HG03097 (cell line): ENCODE measurements at regions not wholly inside any gene's neighbourhood (a gene's known extent, or its start where the extent isn't known, plus 50 kb on each side); places are given as distances from the start of the nearest gene placed in this dataset.
"Not testable (repeated sequence)": the region's sequence is repeated elsewhere in the genome, so short reads cannot be mapped to it uniquely, and the experiment has no call there.

Experiments used
- ATAC-seq: cut with Tn5 transposase; IDR thresholded peaks from one replicate; pipeline ENCODE4 v1.9.1; 2021; ENCODE audit not compliant: unreplicated experiment, low FRiP score

DNA sequence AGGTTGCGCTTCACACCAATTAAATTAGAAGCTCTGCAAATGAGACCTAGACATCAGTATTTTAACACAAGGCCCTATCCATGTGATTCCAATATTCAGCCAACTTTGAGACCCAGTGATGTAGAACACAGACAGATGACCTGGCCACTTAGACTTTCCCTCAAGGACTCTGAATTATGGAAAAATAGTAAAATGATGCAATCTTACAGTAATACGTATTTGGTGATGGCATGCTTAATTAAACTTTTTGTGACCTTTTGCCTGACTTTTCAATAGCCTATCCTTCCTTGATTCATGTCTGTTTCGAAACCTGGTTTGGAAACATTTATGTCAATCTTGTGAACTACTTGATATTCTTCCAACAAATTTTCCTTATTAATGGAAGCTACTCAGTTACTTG lies 521.2 kb downstream of the KCNA4 start:
- no peak for ATAC-seq

DNA sequence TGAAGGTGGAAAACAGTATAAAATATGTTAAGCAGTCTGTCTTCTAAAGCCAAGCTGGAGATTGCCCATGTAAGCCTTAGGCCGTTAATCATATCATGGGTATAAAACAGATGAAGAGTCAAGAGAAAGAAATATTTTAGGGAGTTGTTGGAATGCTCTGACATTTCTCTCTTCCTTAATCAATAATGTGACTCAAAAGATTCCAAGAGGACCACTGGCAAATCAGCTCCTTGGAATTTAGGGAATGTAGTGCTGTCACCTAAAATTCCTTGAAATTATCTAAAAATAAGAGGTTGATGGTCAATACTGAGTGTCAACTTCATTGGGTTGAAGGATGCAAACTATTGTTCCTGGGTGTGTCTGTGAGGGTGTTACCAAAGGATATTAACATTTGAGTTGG lies 525.9 kb downstream of the KCNA4 start:
- ATAC-seq = no peak

DNA sequence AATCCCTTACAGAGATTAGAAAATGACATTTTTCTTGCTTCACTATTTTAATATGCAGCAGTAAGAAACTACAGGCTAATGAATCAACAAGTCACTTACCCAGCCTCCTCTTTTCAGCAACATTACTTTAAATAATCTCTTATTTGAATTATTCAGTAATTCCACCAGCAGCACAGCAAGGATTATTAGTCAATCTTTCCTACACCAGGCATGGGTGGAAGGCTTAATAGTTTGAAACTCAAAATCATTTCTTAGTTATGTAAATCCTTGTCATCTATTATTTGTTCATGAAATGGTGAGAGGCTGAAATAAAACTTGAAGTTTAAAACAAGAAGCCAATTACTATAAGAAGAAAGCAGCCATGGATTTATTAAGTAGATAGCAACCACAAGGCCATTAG lies 530.5 kb downstream of the KCNA4 start:
- ATAC-seq = no peak

DNA sequence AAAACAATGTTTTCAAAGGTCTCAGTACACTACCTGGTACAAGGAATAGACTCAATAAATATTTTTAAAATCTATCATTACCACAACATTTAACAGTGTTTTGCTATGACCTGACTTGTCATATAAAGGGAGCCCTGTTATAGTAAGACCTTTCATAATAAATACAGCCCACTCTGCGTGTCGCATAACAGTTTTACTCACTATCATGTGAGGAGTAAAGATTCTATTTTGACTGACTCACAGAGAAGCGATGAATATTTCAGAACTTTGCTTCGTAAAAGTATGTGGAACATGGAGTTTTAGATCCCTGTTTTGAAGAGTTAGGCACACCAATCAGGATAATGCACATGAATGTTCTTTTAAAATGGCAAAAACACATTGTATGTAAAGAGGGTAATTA lies 531.2 kb downstream of the KCNA4 start:
- ATAC-seq = no peak

DNA sequence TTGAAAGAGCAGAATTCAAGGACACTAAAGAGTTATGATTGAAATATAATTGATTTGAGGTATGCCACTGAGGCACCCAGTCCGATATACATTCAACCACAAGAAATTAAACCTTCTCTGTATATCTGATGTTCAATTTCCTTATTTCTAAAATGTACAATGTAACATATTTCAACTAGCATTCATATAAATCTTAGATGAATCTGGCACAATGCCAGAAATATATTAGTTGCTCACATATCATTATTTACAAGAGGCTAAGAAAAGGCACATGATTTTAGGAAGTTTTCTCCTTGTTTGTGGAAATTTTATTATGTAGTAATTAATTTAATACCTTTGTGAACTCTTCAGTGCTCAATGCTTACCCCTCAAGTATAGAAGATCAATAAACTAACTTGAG lies 532.3 kb downstream of the KCNA4 start:
- no peak for ATAC-seq

DNA sequence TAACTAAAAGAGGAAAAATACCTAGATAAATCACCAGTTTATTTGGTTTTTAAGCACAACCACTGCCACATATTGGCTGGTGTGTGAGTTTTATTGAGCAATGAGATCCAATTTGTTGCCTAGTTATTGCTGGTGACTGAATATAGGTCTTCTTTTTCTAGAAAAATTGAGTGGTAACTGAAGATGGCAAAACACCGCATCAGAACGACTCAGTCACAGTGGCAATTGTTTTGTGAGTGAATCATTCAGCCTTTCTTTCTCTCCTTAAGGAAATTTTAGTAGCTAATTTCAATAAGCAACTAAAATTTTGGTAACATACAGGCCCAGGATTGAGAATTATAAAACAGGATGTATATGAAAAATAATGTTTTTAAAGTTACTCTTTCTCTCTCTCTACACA lies 533.0 kb downstream of the KCNA4 start:
- ATAC-seq = no peak

DNA sequence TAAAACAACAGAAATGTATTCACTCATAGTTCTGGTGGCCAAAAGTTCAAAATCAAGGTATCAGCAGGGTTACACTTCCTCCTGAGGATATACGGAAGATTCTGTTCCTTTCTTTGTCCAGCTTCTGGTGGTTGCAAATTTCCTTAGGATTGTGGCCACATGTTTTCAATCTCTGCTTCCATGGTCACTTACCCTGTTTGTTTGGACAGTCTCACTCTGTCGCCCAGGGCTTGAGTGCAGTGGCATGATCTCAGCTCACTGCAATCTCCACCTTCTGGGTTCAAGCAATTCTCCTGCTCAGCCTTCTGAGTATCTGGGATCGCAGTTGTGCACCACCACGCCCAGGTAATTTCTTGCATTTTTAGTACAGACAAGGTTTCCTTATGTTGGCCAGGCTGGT lies 534.3 kb downstream of the KCNA4 start:
- no peak for ATAC-seq

DNA sequence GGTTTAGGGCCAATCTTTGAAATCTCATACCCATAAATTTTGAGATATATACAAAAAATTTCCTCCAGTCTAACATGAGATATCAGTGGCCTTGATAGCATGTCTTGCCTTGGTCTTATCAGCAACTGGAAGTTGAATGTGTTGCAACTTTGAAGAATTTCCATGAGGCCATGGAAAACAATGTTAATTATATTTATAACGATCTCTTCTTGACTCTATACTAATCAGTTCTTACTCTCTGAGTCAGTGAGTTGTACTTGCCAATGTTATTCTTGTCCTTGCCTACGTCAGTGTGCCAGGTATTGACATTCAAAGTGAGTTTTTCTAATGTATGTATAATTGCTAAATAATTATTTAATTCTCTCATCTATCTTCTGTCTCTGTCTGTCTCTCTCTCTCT lies 535.1 kb downstream of the KCNA4 start:
- no peak for ATAC-seq

DNA sequence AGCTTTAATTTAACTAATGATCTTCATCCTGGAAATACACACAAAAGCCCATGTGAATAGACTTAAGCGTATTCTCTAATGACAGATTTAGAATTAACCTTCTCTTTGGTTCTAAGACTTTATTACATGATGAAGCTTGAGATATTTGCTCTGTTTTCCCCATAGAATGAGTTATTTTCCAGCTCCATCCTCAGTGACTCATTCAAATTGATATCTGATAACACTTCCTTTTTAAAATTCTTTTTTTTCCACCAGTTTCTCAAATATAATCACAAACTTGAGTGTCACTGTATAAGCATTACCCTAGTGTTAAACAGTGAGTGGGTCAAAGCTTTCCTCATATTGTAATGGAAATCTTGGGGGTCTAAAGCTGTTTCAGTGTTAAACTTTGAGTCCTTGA lies 535.8 kb downstream of the KCNA4 start:
- no peak for ATAC-seq

DNA sequence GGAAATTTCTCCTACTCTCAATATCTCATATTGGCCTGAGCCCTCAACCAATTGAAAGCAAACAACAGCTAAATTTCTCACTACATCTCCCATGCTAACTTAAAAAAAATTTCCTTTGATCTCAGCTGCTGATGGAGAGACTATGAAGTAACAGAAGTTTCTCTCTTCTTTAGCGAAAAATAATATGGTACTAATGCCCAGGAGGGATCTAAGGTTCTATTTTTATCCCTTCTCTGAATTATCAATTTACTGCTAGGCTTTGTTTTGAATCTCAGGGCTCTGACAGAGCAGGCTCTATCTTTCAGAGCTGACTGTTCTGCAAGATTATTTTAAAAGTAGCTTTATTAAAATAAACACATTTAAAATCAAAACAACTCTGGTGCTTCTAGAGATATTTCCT lies 558.6 kb downstream of the KCNA4 start:
- ATAC-seq = no peak

DNA sequence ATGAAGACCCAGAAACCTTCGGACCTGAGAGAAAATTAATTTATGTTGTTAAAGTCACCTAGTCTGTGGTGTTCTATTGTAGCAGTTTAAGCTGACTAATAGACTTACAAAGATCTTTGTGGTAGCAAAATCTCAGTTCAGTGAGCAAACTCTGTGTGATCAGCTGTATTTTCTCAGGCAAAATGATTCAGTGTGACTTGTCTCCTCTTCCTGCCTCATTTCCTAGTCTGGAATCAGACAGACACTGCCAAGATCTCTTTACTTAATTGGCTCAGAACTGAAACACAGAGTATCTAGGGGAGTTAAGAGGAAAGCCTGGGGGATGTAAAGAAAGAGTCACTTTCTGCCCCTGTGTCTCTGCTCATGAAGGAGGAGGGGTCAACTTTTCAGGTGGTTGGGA lies 564.7 kb downstream of the KCNA4 start:
- ATAC-seq = no peak

DNA sequence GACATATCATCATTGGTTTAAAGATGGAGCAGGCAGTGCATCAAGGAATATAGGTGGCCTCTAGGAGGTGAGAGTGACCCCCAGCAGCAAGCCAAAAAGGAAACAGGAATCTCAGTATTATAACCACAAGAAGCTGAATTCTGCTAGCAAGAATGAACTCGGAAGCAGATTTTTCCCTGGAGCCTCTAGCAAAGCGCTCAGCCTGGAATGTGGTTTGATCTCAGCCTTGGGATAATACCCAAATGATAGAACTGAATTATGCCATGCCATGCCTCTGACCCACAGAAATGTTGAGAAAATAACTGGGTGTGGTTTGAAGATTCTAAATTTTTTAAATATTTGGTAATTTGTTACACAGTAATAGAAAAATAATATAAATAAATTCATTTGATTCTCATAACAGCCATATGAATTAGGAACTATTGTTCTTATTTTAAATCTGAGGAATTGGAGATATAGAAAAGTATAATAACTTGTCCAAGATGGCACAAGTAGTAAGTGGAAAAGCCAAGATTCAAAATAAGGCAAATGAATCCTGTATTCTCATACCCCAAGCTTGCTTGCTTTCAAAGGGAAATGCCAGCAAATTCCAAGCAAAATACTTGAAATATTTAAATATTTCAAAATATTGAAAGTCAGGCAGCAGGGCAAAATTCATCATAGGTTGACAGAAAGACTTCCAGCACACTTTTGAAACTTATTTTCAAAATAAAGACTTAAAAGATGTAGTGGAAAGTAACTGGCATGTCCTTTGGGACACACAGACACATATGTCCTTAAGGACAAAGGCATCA lies 567.4 kb downstream of the KCNA4 start:
- ATAC-seq = no peak

DNA sequence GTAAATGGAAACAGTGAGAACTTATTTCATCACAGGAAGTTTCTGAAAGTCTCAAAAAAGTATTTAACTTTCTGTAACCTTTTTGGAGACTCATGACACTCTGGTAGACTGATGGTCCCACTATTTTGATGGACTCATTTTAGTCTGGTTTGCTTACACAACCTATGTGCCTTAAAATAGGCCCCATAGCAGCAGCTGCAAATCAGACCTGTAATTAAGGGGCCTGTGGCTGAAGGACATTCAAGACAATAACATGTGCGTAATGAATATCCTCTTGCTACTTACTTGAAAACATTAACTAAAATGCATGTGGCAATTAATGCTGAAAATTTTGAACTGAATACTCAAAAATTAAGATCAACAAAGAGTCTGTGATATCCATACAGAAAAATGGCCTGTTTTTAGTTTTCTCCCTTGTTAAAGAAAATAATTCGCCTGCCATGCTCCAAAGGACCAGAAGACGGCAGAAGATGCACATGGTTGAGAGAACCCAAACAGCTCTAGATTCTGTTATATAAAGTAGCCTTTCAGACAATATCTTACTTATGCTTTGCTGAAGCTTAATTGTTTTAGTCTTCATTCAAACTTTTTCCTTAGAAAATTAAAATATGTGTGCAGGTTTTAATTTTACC lies 568.5 kb downstream of the KCNA4 start:
- no peak for ATAC-seq

DNA sequence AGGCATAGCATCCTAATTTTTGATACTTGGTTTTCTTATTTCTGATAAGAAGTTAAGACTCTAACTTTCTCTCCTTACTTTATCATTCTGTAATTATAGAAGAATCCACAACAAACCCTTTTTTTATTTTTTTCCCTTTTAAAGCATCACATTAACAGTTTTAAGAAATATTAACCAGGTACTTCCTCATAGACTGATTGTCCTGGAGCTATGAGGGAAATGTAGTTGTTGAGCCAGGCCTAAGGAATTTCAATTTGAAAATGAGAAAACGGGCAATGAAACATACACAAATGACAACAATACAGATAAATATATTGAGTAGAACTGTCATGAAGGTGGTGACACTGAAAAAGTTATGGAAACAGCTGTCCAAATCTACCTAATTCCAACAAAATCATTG lies 569.0 kb downstream of the KCNA4 start:
- ATAC-seq = no peak

DNA sequence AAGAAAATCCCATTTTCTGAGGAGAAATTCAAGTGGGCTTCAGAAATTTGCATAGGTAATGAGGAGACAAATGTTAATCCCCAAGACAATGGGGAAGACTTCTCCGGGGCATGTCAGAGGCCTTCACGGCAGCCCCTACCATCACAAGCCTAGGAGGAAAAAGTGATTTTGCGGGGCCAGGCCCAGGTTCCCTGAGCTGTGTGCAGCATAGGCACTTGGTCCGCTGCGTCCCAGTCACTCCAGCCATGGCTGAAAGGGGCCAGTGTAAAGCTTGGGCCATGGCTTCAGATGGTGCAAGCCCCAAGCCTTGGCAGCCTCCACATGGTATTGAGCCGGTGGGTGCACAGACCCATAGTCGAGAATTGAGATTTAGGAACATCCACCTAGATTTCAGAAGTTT lies 570.7 kb downstream of the KCNA4 start:
- no peak for ATAC-seq

DNA sequence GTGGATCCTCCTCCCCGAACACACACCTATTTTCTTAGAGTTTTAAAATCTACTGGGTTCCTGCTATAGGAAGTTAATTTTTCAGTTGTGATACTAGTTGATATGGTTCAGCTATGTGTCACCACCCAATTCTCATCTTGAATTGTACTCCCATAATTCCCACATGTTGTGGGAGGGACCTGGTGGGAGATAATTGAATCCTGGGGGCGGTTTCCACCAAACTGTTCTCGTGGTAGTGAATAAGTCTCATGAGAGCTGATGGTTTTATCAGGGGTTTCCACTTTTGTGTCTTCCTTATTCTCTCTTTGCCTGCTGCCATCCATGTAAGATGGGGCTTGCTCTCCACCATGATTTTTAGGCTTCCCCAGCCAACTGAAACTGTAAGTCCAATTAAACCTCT lies 571.6 kb downstream of the KCNA4 start:
- not testable (repeated sequence) for ATAC-seq

DNA sequence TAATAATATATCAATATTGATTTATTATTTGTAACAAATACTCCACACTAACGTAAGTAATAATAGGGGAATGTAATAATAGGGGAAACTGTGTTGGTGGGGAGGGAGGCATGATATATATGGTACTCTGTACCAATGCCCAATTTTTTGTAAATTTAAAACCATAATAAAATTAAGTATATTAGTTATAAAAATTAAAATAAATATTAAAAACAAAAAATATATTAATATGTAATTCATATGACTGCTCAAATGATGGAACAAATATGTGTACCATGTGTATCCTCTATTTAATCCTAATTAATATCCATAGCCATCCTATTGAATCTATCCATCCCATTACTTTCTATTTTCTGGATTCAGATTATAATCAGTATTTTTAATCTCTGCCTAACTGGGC lies 578.0 kb downstream of the KCNA4 start:
- ATAC-seq = no peak

DNA sequence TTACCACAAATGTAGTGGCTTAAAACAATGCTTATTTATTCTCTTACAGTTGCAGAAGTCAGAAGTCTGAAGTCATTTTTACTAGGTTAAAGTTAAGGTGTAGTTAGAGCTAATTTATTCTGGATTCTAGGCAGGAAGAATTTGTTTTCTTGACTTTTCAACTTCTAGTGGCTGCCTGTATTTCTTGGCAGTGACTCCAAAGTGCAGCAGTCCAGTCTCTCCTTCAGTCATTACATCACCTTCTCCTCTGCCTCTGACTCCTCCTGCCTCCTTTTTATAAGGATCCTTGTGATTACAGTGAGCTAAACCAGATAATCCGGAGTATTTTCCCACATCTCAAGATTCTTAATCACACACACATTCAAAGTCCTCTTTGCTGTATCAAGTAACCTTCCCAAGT lies 581.4 kb downstream of the KCNA4 start:
- ATAC-seq = no peak

DNA sequence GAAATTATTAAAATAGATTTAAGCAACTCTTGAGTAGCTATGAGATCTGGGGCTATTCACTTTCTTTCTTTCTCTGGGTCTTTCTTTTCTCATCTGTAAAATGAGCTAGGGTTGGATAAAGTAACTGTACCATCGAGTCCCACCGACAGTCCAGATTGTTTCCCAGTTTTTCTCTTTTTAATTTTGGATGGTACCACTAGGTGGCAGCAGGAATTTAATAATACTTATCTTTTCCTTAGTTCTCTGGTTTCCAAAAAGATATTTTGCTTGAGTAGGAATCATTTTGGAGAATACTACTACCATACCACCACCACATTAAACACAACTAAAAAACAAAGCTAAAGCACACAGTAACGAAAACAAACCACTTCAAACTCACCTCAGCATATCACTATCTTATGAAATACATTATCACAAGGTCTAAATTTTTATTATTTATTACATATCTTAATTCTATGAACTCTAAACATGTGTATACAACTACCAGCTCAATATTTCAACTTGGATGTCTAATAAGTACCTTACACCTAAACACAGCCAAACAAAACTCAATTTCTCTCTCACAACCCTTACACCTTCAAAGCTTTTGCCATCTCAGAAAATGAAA lies 584.0 kb downstream of the KCNA4 start:
- ATAC-seq = no peak

DNA sequence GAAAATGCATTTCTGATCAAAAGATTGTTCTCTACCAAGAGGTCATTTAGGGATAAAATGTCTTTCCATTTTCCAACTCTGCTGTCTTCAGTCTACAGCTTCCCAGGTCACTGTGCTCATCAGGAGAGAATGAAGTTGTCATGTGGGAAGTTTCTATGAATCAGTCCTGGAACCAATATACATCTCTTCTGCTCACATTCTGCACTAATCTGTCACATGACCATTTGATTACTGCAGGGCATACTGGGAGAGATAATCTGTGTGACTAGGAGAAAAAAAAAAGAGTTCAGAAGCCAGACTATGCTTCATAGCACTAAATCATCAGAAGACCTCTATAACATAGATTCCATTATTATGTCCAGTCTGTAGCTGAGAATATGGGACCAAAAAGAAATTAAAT lies 611.5 kb downstream of the KCNA4 start:
- no peak for ATAC-seq

DNA sequence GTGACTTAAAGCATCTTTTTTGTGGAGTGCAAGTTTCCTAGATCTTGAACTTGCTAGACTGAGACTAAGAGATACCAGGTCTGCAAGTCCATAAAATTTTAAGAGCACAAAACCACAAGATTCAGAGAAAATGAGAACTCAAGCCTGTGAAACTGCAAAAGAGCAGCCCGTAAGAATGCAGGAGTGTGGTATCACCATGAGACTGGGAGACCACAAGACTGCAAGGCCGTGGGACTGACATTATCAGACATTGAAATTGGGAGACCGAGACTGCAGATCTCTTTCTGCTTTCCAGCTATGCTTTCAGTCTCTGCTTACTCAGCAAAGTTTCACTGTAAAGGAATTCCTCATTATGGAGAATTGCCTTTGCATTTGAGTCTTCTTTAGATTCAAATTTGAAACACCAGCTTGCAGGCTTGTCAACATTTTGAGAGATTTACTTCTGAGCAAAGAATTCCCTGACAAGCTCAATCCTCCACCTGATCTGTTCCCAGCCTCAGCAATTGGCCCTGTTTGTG lies 621.2 kb downstream of the KCNA4 start:
- no peak for ATAC-seq

DNA sequence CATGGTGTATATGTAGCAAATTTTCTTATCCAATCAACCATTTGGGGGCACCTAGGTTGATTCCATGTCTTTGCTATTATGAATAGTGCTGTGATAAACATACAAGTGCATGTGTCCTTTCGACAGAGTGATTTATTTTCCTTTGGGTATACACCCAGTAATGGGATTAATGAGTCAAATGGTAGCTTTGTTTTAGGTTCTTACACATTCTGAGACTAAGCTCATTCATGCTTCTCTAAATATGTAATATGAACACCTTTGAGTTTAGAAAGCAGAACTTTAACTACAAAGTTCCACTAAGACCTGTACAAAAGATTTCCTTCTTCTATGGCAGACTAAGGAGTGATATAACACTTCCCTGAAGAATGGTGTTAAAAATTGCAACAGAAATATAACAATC lies 627.0 kb downstream of the KCNA4 start:
- no peak for ATAC-seq
